ENCODE measurements at regions not wholly inside any gene's neighbourhood (a gene's known extent, or its start where the extent isn't known, plus 50 kb on each side); places are given as distances from the start of the nearest gene placed in this dataset.
"Not testable (repeated sequence)": the region's sequence is repeated elsewhere in the genome, so short reads cannot be mapped to it uniquely, and the experiment has no call there.

DNA sequence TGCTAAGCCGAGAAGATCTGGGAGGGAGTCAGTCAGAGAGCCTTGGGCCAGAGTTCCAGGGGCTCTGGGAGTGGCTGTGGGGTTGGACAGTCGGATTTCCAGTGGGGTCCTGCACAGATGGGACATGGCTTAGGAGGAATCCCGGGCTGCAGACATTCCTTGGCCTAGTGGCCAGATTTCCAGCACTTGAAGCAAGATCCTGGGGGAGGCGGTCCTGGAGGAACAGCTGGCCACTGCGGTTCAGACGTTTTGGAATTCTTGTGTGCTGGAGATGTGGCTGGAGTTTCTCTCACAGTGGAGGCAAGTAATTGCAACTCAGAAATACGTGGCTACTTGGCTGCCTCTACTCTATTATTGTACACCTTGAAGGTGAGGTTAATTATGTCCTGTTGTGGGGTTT, 80.7 kb upstream of the KIF5B start:
- H3K4me2 ChIP-seq (ENCODE audit: low read length); H3K27me3 ChIP-seq (ENCODE audit: insufficient read depth, low read length); H3K9me2 ChIP-seq (ENCODE audit: insufficient read depth); H3K4me3 ChIP-seq (replicated peaks in 1 of 2; ENCODE audit: low read depth in 1 of 2, low read length in 2 of 2); BruUV-seq (replicated peaks); DNase-seq (ENCODE audit: low read depth, low spot score); H3K27ac ChIP-seq (ENCODE audit: low read depth, low read length); H4K20me1 ChIP-seq (ENCODE audit: insufficient read depth); CTCF ChIA-PET; ATAC-seq; POLR2A ChIA-PET; H3K9me3 ChIP-seq (ENCODE audit: control insufficient read depth in 1 of 2, insufficient read depth in 1 of 2, low read depth in 1 of 2, low read length in 2 of 2); RAD21 ChIA-PET (ENCODE audit: low non-redundant PET in 1 of 2, low total read pairs in 2 of 2, uncharacterized antibody in 2 of 2, unreplicated experiment in 2 of 2); H2AFZ ChIP-seq (ENCODE audit: low read depth, low read length, poor library complexity, severe bottlenecking); H3K79me2 ChIP-seq (ENCODE audit: insufficient read depth, low read length); H3K36me3 ChIP-seq (ENCODE audit: control insufficient read depth in 1 of 2, insufficient read depth in 2 of 2, low read length in 2 of 2); H3K9ac ChIP-seq (ENCODE audit: low read length): not testable (repeated sequence)
- peaks cover 11 to 22% of the 10 kb centered on the region in 2 experiments for H3K4me1 ChIP-seq (ENCODE audit: control insufficient read depth in 1 of 2, insufficient read depth in 2 of 2, low read length in 2 of 2)
- intact Hi-C loops (cut with micrococcal nuclease) = loop anchor here (5.0 kb wide), 1 partner anchor 80 kb away; the partner anchor contains the start of gene KIF5B

DNA sequence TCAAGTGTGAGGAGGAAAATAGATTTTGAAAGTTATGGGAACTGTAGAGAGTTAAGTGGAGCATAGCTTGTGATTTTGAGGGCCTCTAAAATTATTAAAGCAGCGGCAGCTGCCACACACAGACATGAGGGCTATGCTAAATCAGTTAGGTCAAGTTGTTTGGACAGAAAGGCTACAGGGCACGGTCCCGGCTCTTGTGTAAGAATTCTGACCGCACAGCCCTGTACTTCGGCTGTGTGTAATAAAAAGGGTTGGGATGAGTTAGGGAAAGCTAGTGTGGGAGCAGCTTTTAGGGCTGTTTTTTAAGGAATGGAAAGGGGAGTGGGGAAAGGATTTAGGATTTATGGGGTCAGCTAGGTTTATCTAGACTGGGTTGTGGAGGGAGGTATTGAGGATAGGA, 79.6 kb upstream of the KIF5B start:
- H3K4me3 ChIP-seq (replicated peaks in 1 of 2; ENCODE audit: low read depth in 1 of 2, low read length in 2 of 2); H3K4me2 ChIP-seq (ENCODE audit: low read length); H3K36me3 ChIP-seq (ENCODE audit: control insufficient read depth in 1 of 2, insufficient read depth in 2 of 2, low read length in 2 of 2); H3K9me2 ChIP-seq (ENCODE audit: insufficient read depth); CTCF ChIA-PET; BruUV-seq (replicated peaks); DNase-seq (ENCODE audit: low read depth, low spot score); H3K27ac ChIP-seq (ENCODE audit: low read depth, low read length); ATAC-seq; H3K27me3 ChIP-seq (ENCODE audit: insufficient read depth, low read length); H2AFZ ChIP-seq (ENCODE audit: low read depth, low read length, poor library complexity, severe bottlenecking); H3K9ac ChIP-seq (ENCODE audit: low read length); POLR2A ChIA-PET; H3K79me2 ChIP-seq (ENCODE audit: insufficient read depth, low read length); RAD21 ChIA-PET (ENCODE audit: low non-redundant PET in 1 of 2, low total read pairs in 2 of 2, uncharacterized antibody in 2 of 2, unreplicated experiment in 2 of 2); H3K9me3 ChIP-seq (ENCODE audit: control insufficient read depth in 1 of 2, insufficient read depth in 1 of 2, low read depth in 1 of 2, low read length in 2 of 2); H4K20me1 ChIP-seq (ENCODE audit: insufficient read depth): not testable (repeated sequence)
- intact Hi-C loops (cut with micrococcal nuclease) = loop anchor here (5.0 kb wide), 1 partner anchor 78 kb away; the partner anchor contains the start of gene KIF5B
- peaks cover 11 to 22% of the 10 kb centered on the region in 2 experiments for H3K4me1 ChIP-seq (ENCODE audit: control insufficient read depth in 1 of 2, insufficient read depth in 2 of 2, low read length in 2 of 2)

DNA sequence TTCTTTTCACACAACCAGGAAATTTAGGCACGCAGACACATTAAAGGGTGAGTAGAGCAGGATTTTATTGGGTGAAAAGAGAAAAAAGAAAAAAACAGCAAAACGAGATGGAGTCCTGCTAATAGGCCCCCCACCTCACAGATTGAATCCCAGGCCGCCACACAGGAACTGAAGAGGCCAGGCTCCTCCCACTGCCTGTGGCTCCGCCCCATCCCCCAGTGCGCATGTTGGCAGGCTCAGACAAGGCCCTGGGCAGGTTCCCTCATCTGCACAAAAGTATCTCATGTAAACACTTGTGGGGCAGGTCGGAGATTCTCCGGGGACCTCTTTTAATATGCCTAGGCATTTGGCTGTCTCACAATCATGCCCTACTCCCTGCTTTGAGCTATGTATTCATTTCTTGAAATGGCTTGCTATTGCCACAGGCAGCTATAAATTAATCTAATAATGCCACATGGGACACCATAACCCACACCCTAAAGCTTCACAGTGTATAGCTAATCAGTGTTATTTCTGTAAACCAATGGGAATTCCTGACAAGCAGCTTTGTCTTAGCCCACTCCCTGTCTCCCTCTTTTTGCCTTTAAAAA, 76.2 kb upstream of the KIF5B start:
- H3K4me2 ChIP-seq (ENCODE audit: low read length) = no peak overlapping the region
- peak; percentile 72; the same call in 1 of the 2 replicates for ATAC-seq
- no peak for DNase-seq (ENCODE audit: low read depth, low spot score)
- ChIA-PET POLR2A (no interaction called here), CTCF (no interaction called here), RAD21 (ENCODE audit: low non-redundant PET in 1 of 2, low total read pairs in 2 of 2, uncharacterized antibody in 2 of 2, unreplicated experiment in 2 of 2) (no interaction called here)
- H3K4me3 ChIP-seq (replicated peaks in 1 of 2; ENCODE audit: low read depth in 1 of 2, low read length in 2 of 2) = no peak overlapping the region
- intact Hi-C loops (cut with micrococcal nuclease) = no loop called here
- TF ChIP-seq YY1 (IDR thresholded peaks at IDR 0.05; ENCODE audit: extremely low read depth, insufficient replicate concordance, low read depth, low read length) = no peak
- TF ChIP-seq ZNF274 (IDR thresholded peaks at IDR 0.05; ENCODE audit: low read depth, low read length) = no peak
- no peak for TF ChIP-seq EZH2phosphoT487 (IDR thresholded peaks at IDR 0.05; ENCODE audit: borderline replicate concordance)
- TF ChIP-seq, protein P1, sequence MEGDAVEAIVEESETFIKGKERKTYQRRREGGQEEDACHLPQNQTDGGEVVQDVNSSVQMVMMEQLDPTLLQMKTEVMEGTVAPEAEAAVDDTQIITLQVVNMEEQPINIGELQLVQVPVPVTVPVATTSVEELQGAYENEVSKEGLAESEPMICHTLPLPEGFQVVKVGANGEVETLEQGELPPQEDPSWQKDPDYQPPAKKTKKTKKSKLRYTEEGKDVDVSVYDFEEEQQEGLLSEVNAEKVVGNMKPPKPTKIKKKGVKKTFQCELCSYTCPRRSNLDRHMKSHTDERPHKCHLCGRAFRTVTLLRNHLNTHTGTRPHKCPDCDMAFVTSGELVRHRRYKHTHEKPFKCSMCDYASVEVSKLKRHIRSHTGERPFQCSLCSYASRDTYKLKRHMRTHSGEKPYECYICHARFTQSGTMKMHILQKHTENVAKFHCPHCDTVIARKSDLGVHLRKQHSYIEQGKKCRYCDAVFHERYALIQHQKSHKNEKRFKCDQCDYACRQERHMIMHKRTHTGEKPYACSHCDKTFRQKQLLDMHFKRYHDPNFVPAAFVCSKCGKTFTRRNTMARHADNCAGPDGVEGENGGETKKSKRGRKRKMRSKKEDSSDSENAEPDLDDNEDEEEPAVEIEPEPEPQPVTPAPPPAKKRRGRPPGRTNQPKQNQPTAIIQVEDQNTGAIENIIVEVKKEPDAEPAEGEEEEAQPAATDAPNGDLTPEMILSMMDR (IDR thresholded peaks at IDR 0.05 in 2 of 3, conservative IDR thresholded peaks at IDR 0.05 in 1 of 3; ENCODE audit: borderline replicate concordance in 1 of 3, insufficient read depth in 1 of 3, low read depth in 2 of 3, low read length in 2 of 3) = no peak
- TF ChIP-seq, protein P2, sequence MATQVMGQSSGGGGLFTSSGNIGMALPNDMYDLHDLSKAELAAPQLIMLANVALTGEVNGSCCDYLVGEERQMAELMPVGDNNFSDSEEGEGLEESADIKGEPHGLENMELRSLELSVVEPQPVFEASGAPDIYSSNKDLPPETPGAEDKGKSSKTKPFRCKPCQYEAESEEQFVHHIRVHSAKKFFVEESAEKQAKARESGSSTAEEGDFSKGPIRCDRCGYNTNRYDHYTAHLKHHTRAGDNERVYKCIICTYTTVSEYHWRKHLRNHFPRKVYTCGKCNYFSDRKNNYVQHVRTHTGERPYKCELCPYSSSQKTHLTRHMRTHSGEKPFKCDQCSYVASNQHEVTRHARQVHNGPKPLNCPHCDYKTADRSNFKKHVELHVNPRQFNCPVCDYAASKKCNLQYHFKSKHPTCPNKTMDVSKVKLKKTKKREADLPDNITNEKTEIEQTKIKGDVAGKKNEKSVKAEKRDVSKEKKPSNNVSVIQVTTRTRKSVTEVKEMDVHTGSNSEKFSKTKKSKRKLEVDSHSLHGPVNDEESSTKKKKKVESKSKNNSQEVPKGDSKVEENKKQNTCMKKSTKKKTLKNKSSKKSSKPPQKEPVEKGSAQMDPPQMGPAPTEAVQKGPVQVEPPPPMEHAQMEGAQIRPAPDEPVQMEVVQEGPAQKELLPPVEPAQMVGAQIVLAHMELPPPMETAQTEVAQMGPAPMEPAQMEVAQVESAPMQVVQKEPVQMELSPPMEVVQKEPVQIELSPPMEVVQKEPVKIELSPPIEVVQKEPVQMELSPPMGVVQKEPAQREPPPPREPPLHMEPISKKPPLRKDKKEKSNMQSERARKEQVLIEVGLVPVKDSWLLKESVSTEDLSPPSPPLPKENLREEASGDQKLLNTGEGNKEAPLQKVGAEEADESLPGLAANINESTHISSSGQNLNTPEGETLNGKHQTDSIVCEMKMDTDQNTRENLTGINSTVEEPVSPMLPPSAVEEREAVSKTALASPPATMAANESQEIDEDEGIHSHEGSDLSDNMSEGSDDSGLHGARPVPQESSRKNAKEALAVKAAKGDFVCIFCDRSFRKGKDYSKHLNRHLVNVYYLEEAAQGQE (IDR thresholded peaks at IDR 0.05; ENCODE audit: low read depth) = no peak
- TF ChIP-seq ELF1 (IDR thresholded peaks at IDR 0.05; ENCODE audit: borderline replicate concordance, low read depth) = no peak
- no peaks in the 10 kb centered on the region for H3K79me2 ChIP-seq (ENCODE audit: insufficient read depth, low read length)
- no peaks in the 10 kb centered on the region for H3K9me2 ChIP-seq (ENCODE audit: insufficient read depth)
- peak overlapping the region; percentile 17 for H2AFZ ChIP-seq (ENCODE audit: low read depth, low read length, poor library complexity, severe bottlenecking)
- H3K9me3 ChIP-seq (ENCODE audit: control insufficient read depth in 1 of 2, insufficient read depth in 1 of 2, low read depth in 1 of 2, low read length in 2 of 2) = no peaks in the 10 kb centered on the region
- BruUV-seq (replicated peaks) = no TSS peak
- no peak overlapping the region for H3K27ac ChIP-seq (ENCODE audit: low read depth, low read length)
- no peak overlapping the region for H3K9ac ChIP-seq (ENCODE audit: low read length)
- no peaks in the 10 kb centered on the region for H4K20me1 ChIP-seq (ENCODE audit: insufficient read depth)
- no peaks in the 10 kb centered on the region for H3K36me3 ChIP-seq (ENCODE audit: control insufficient read depth in 1 of 2, insufficient read depth in 2 of 2, low read length in 2 of 2)
- no peaks in the 10 kb centered on the region for H3K27me3 ChIP-seq (ENCODE audit: insufficient read depth, low read length)
- no peaks in the 10 kb centered on the region for H3K4me1 ChIP-seq (ENCODE audit: control insufficient read depth in 1 of 2, insufficient read depth in 2 of 2, low read length in 2 of 2)
